A549 (cell line): ENCODE measurements at regions not wholly inside any gene's neighbourhood (a gene's known extent, or its start where the extent isn't known, plus 50 kb on each side); places are given as distances from the start of the nearest gene placed in this dataset.

Experiments used
- ATAC-seq, 2 experiments: fragments of 200-7000 bp in 1 of 2; fragments of >200 bp in 1 of 2; cut with Nextera tagmentation in 1 of 2; cut with Tn5 transposase in 1 of 2; 3 replicates each; pipeline versions ENCODE4 v1.8.0 to v1.9.1; 2018 to 2020; ENCODE audit warnings: mild to moderate bottlenecking in 1 of 2, moderate library complexity in 1 of 2
- CTCF ChIA-PET: fragments of 300-600 bp; sonication (Branson Sonifier 250); formaldehyde crosslinking; extraction: SDS; loops from one replicate; lab custom pipeline; 2021; ENCODE audit warnings: antibody characterized with exemption, inconsistent platforms; lab: Yijun Ruan, JAX
- POLR2A ChIA-PET: fragments of 350-600 bp; formaldehyde crosslinking; extraction: SDS; loops from one replicate; lab custom pipeline; 2021; ENCODE audit warnings: antibody characterized with exemption, inconsistent platforms; lab: Yijun Ruan, JAX
- DNase-seq, 2 experiments: peaks; one replicate each; pipeline versions ENCODE4 v3.0.0 to v3.0.0-alpha.2; 2011 to 2016; ENCODE audit warnings: low read depth in 1 of 2, low spot score in 1 of 2
- FAIRE-seq: peaks from 2 replicates; lab custom pipeline; 2011; peaks lifted over from hg19 to GRCh38; lab: Jason Lieb, UNC
- H3K27ac ChIP-seq, 2 experiments: fragments of >200 bp; sonication (Bioruptor Twin); formaldehyde crosslinking; 3 replicates each; pipeline ENCODE4 v1.5.1; 2016 to 2017
- H3K4me1 ChIP-seq: fragments of >200 bp; sonication (Bioruptor Twin); formaldehyde crosslinking; 3 replicates; pipeline ENCODE4 v1.6.1; 2016
- H3K4me2 ChIP-seq: fragments of >200 bp; sonication (Bioruptor Twin); formaldehyde crosslinking; 3 replicates; pipeline ENCODE4 v1.6.1; 2016
- H3K4me3 ChIP-seq: fragments of >200 bp; sonication (Bioruptor Twin); formaldehyde crosslinking; 3 replicates; pipeline ENCODE4 v1.5.1; 2016
- H3K9me3 ChIP-seq: fragments of >200 bp; sonication (Bioruptor Twin); formaldehyde crosslinking; 3 replicates; pipeline ENCODE4 v1.6.1; 2016
- BCL3 ChIP-seq: fragments of >200 bp; sonication (Bioruptor Twin); formaldehyde crosslinking; IDR thresholded peaks from 3 replicates; pipeline ENCODE4 v1.6.1; 2016
- CEBPB ChIP-seq, 2 experiments: fragments of >200 bp in 1 of 2; sonication (Bioruptor Twin) in 1 of 2; formaldehyde crosslinking in 1 of 2; IDR thresholded peaks; 2 replicates each; pipeline ENCODE4 v1.6.1; 2012 to 2016
- EHF ChIP-seq: fragments of 250-450 bp; sonication (Bioruptor Pico); IDR thresholded peaks from 2 replicates; pipeline ENCODE4 v1.5.0; 2020; ENCODE audit warnings: mild to moderate bottlenecking
- EHMT2 ChIP-seq: fragments of 200-600 bp; sonication (generic); IDR thresholded peaks from 2 replicates; pipeline ENCODE4 v1.6.1; 2016; ENCODE audit warnings: antibody characterized with exemption, low read depth, mild to moderate bottlenecking, moderate library complexity
- FOSB ChIP-seq: fragments of 250-450 bp; sonication (Bioruptor Pico); IDR thresholded peaks from 2 replicates; pipeline ENCODE4 v1.5.0; 2020; ENCODE audit warnings: mild to moderate bottlenecking, moderate library complexity
- GATA3 ChIP-seq: IDR thresholded peaks from 2 replicates; pipeline ENCODE4 v1.6.1; 2012; ENCODE audit warnings: borderline replicate concordance
- HOXB13 ChIP-seq: fragments of 250-450 bp; sonication (Bioruptor Pico); IDR thresholded peaks from 2 replicates; pipeline ENCODE4 v1.5.0; 2020; ENCODE audit warnings: low read depth, mild to moderate bottlenecking, moderate library complexity
- HOXB5 ChIP-seq: fragments of 250-450 bp; sonication (Bioruptor Pico); IDR thresholded peaks from 2 replicates; pipeline ENCODE4 v1.5.0; 2020; ENCODE audit warnings: mild to moderate bottlenecking, moderate library complexity
- KDM1A ChIP-seq: fragments of 200-600 bp; sonication (generic); IDR thresholded peaks from 2 replicates; pipeline ENCODE4 v1.6.1; 2016; ENCODE audit warnings: low read depth, mild to moderate bottlenecking
- MAX ChIP-seq: IDR thresholded peaks from 2 replicates; pipeline ENCODE4 v1.6.1; 2012
- NPAS2 ChIP-seq: fragments of 250-450 bp; sonication (Bioruptor Pico); IDR thresholded peaks from 2 replicates; pipeline ENCODE4 v1.8.0; 2022; ENCODE audit warnings: mild to moderate bottlenecking, moderate library complexity, borderline replicate concordance
- NR3C1 ChIP-seq: fragments of >200 bp; sonication (Bioruptor Twin); formaldehyde crosslinking; IDR thresholded peaks from 3 replicates; pipeline ENCODE4 v1.6.1; 2017
- POLR2AphosphoS2 ChIP-seq: conservative IDR thresholded peaks from 2 replicates; pipeline ENCODE4 v1.6.1; 2012; ENCODE audit warnings: low read length, improper control_type of control experiment, inconsistent platforms
- RCOR1 ChIP-seq: fragments of 150-350 bp; IDR thresholded peaks from 2 replicates; pipeline ENCODE4 v1.6.1; 2014; ENCODE audit warnings: antibody characterized with exemption, low read length, low read depth
- REST ChIP-seq: fragments of 200-600 bp; sonication (generic); IDR thresholded peaks from 2 replicates; pipeline ENCODE4 v1.6.1; 2016; ENCODE audit warnings: antibody characterized with exemption, mild to moderate bottlenecking, moderate library complexity
- RFX5 ChIP-seq: fragments of 450-650 bp; IDR thresholded peaks from 2 replicates; pipeline ENCODE4 v1.7.1; 2014; ENCODE audit warnings: antibody characterized with exemption, mild to moderate bottlenecking, moderate library complexity
- RNF2 ChIP-seq: fragments of 200-600 bp; sonication (generic); IDR thresholded peaks from 2 replicates; pipeline ENCODE4 v1.6.1; 2016; ENCODE audit warnings: low read depth, mild to moderate bottlenecking, antibody characterized with exemption, moderate library complexity, borderline replicate concordance
- SMC3 ChIP-seq: fragments of >200 bp; sonication (Bioruptor Twin); formaldehyde crosslinking; IDR thresholded peaks from 3 replicates; pipeline ENCODE4 v1.6.1; 2018; ENCODE audit warnings: inconsistent platforms
- TP53 ChIP-seq: fragments of 250-450 bp; sonication (Bioruptor Pico); IDR thresholded peaks from 2 replicates; pipeline ENCODE4 v1.5.0; 2021; ENCODE audit warnings: mild to moderate bottlenecking, moderate library complexity
- ZFP36 ChIP-seq: fragments of 450-650 bp; IDR thresholded peaks from 2 replicates; pipeline ENCODE4 v1.6.1; 2014; ENCODE audit warnings: borderline replicate concordance; ENCODE audit not compliant: partially characterized antibody
- ZNF302 ChIP-seq: fragments of 250-450 bp; sonication (Bioruptor Pico); IDR thresholded peaks from 2 replicates; pipeline ENCODE4 v1.9.0; 2021; ENCODE audit warnings: inconsistent platforms, mild to moderate bottlenecking, moderate library complexity
- ZSCAN20 ChIP-seq: fragments of 250-450 bp; sonication (Bioruptor Pico); IDR thresholded peaks from 2 replicates; pipeline ENCODE4 v1.8.0; 2022; ENCODE audit warnings: mild to moderate bottlenecking, moderate library complexity
- WGBS: methylation state at CpG from one replicate; pipeline ENCODE4 v1.1.6; 2017; ENCODE audit errors: missing lambda C conversion rate; 5-methylcytosine and 5-hydroxymethylcytosine counted together

- ATAC-seq (no peak), DNase-seq (no peak), FAIRE-seq (no peak)
- CTCF ChIA-PET: interaction anchor here (1.2 kb wide), 1 partner anchor 997 kb away, joined by 3 read pairs; no protein-coding TSS in a partner anchor
- no peak for TF ChIP-seq EHMT2
- no peak for TF ChIP-seq REST
- TF ChIP-seq ZNF302 (CRISPR knock-in tag): no peak
- TF ChIP-seq GATA3: no peak
- no peak for TF ChIP-seq POLR2AphosphoS2
- TF ChIP-seq MAX: no peak
- no peak for TF ChIP-seq BCL3
- no peak for TF ChIP-seq CEBPB (IDR thresholded peaks at IDR 0.05)
- TF ChIP-seq RCOR1: no peak
- TF ChIP-seq FOSB: no peak
- no peaks in the 10 kb centered on the region for H3K9me3 ChIP-seq
- no peak overlapping the region for H3K27ac ChIP-seq
- no peak overlapping the region for H3K4me2 ChIP-seq
- POLR2A ChIA-PET: no interaction called here
- no peak overlapping the region for H3K4me3 ChIP-seq
- 14% methylated on average over 13 of the region's 13 CpGs for WGBS
- H3K4me1 ChIP-seq: no peaks in the 10 kb centered on the region
These were observed 501.7 kb downstream of the INSC start for GRCh38 chr11:15616130-15617105.

- POLR2A ChIA-PET: no interaction called here
- no peak for FAIRE-seq
- Histone ChIP-seq H3K27ac (no peak overlapping the region), H3K4me3 (no peak overlapping the region), H3K4me2 (no peak overlapping the region), H3K9me3 (no peaks in the 10 kb centered on the region), H3K4me1 (no peaks in the 10 kb centered on the region)
- CTCF ChIA-PET: interaction anchor here (0.8 to 1.2 kb wide), 2 partner anchors 198 to 996 kb away, joined by 3 read pairs; no protein-coding TSS in a partner anchor
- no peak for DNase-seq
- ATAC-seq: no peak
- TF ChIP-seq SMC3 (no peak), NR3C1 (no peak), HOXB13 (CRISPR knock-in tag) (no peak), RFX5 (no peak), ZSCAN20 (CRISPR knock-in tag) (no peak), RNF2 (no peak), KDM1A (no peak), CEBPB (IDR thresholded peaks at IDR 0.05) (no peak), BCL3 (no peak), RCOR1 (no peak), HOXB5 (no peak), NPAS2 (CRISPR knock-in tag) (no peak), EHF (no peak), TP53 (CRISPR knock-in tag) (no peak), ZFP36 (no peak)
- 43% methylated on average over 5 of the region's 5 CpGs for WGBS
These were observed 502.4 kb downstream of the INSC start for GRCh38 chr11:15617126-15617525.
